ENCODE measurements at regions not wholly inside any gene's neighbourhood (a gene's known extent, or its start where the extent isn't known, plus 50 kb on each side); places are given as distances from the start of the nearest gene placed in this dataset.

- no peak overlapping the region for H2AFZ ChIP-seq (ENCODE audit: low read depth, low read length, poor library complexity, severe bottlenecking)
- ChIA-PET POLR2A (no interaction called here), RAD21 (ENCODE audit: low non-redundant PET in 1 of 2, low total read pairs in 2 of 2, uncharacterized antibody in 2 of 2, unreplicated experiment in 2 of 2) (no interaction called here), CTCF (no interaction called here)
- ATAC-seq (no peak), DNase-seq (ENCODE audit: low read depth, low spot score) (no peak)
- TF ChIP-seq, protein P1, sequence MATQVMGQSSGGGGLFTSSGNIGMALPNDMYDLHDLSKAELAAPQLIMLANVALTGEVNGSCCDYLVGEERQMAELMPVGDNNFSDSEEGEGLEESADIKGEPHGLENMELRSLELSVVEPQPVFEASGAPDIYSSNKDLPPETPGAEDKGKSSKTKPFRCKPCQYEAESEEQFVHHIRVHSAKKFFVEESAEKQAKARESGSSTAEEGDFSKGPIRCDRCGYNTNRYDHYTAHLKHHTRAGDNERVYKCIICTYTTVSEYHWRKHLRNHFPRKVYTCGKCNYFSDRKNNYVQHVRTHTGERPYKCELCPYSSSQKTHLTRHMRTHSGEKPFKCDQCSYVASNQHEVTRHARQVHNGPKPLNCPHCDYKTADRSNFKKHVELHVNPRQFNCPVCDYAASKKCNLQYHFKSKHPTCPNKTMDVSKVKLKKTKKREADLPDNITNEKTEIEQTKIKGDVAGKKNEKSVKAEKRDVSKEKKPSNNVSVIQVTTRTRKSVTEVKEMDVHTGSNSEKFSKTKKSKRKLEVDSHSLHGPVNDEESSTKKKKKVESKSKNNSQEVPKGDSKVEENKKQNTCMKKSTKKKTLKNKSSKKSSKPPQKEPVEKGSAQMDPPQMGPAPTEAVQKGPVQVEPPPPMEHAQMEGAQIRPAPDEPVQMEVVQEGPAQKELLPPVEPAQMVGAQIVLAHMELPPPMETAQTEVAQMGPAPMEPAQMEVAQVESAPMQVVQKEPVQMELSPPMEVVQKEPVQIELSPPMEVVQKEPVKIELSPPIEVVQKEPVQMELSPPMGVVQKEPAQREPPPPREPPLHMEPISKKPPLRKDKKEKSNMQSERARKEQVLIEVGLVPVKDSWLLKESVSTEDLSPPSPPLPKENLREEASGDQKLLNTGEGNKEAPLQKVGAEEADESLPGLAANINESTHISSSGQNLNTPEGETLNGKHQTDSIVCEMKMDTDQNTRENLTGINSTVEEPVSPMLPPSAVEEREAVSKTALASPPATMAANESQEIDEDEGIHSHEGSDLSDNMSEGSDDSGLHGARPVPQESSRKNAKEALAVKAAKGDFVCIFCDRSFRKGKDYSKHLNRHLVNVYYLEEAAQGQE (IDR thresholded peaks at IDR 0.05; ENCODE audit: low read depth) = no peak
- TF ChIP-seq EGR1 (IDR thresholded peaks at IDR 0.05; ENCODE audit: low read depth) (no peak), TCF7L2 (IDR thresholded peaks at IDR 0.05; ENCODE audit: borderline replicate concordance, extremely low read depth, insufficient read depth, insufficient read length) (no peak), ELF1 (IDR thresholded peaks at IDR 0.05; ENCODE audit: borderline replicate concordance, low read depth) (no peak), CBX3 (IDR thresholded peaks at IDR 0.05; ENCODE audit: low read depth) (no peak), SIN3A (IDR thresholded peaks at IDR 0.05; ENCODE audit: low read depth) (no peak), JUND (IDR thresholded peaks at IDR 0.05) (no peak), CEBPB (IDR thresholded peaks at IDR 0.05; ENCODE audit: low read depth) (no peak), ZFX (IDR thresholded peaks at IDR 0.05) (no peak), POLR2A (IDR thresholded peaks at IDR 0.05; ENCODE audit: borderline replicate concordance, extremely low read depth, insufficient read depth, insufficient read length) (no peak), RAD21 (IDR thresholded peaks at IDR 0.05; ENCODE audit: low read depth) (no peak), SP1 (IDR thresholded peaks at IDR 0.05; ENCODE audit: low read depth) (no peak), ZNF274 (IDR thresholded peaks at IDR 0.05; ENCODE audit: low read depth, low read length) (no peak), POLR2AphosphoS5 (IDR thresholded peaks at IDR 0.05; ENCODE audit: low read depth, low read length) (no peak), MAX (IDR thresholded peaks at IDR 0.05) (no peak)
- TF ChIP-seq, protein P2, sequence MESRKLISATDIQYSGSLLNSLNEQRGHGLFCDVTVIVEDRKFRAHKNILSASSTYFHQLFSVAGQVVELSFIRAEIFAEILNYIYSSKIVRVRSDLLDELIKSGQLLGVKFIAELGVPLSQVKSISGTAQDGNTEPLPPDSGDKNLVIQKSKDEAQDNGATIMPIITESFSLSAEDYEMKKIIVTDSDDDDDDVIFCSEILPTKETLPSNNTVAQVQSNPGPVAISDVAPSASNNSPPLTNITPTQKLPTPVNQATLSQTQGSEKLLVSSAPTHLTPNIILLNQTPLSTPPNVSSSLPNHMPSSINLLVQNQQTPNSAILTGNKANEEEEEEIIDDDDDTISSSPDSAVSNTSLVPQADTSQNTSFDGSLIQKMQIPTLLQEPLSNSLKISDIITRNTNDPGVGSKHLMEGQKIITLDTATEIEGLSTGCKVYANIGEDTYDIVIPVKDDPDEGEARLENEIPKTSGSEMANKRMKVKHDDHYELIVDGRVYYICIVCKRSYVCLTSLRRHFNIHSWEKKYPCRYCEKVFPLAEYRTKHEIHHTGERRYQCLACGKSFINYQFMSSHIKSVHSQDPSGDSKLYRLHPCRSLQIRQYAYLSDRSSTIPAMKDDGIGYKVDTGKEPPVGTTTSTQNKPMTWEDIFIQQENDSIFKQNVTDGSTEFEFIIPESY (IDR thresholded peaks at IDR 0.05; ENCODE audit: extremely low read depth, insufficient replicate concordance, low read length) = no peak
- TF ChIP-seq, protein P3, sequence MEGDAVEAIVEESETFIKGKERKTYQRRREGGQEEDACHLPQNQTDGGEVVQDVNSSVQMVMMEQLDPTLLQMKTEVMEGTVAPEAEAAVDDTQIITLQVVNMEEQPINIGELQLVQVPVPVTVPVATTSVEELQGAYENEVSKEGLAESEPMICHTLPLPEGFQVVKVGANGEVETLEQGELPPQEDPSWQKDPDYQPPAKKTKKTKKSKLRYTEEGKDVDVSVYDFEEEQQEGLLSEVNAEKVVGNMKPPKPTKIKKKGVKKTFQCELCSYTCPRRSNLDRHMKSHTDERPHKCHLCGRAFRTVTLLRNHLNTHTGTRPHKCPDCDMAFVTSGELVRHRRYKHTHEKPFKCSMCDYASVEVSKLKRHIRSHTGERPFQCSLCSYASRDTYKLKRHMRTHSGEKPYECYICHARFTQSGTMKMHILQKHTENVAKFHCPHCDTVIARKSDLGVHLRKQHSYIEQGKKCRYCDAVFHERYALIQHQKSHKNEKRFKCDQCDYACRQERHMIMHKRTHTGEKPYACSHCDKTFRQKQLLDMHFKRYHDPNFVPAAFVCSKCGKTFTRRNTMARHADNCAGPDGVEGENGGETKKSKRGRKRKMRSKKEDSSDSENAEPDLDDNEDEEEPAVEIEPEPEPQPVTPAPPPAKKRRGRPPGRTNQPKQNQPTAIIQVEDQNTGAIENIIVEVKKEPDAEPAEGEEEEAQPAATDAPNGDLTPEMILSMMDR (IDR thresholded peaks at IDR 0.05 in 2 of 3, conservative IDR thresholded peaks at IDR 0.05 in 1 of 3; ENCODE audit: borderline replicate concordance in 1 of 3, insufficient read depth in 1 of 3, low read depth in 2 of 3, low read length in 2 of 3) = no peak
- no peaks in the 10 kb centered on the region for H3K79me2 ChIP-seq (ENCODE audit: insufficient read depth, low read length)
- H3K36me3 ChIP-seq (ENCODE audit: control insufficient read depth in 1 of 2, insufficient read depth in 2 of 2, low read length in 2 of 2) = no peaks in the 10 kb centered on the region
- intact Hi-C loops (cut with micrococcal nuclease) = no loop called here
- H3K4me3 ChIP-seq (replicated peaks in 1 of 2; ENCODE audit: low read depth in 1 of 2, low read length in 2 of 2) = no peak overlapping the region
- H3K27me3 ChIP-seq (ENCODE audit: insufficient read depth, low read length) = no peaks in the 10 kb centered on the region
- no peaks in the 10 kb centered on the region for H4K20me1 ChIP-seq (ENCODE audit: insufficient read depth)
- H3K27ac ChIP-seq (ENCODE audit: low read depth, low read length) = no peak overlapping the region
- no peaks in the 10 kb centered on the region for H3K9me3 ChIP-seq (ENCODE audit: control insufficient read depth in 1 of 2, insufficient read depth in 1 of 2, low read depth in 1 of 2, low read length in 2 of 2)
- no peak overlapping the region for H3K9ac ChIP-seq (ENCODE audit: low read length)
- H3K9me2 ChIP-seq (ENCODE audit: insufficient read depth) = no peaks in the 10 kb centered on the region
- H3K4me1 ChIP-seq (ENCODE audit: control insufficient read depth in 1 of 2, insufficient read depth in 2 of 2, low read length in 2 of 2) = no peaks in the 10 kb centered on the region
- H3K4me2 ChIP-seq (ENCODE audit: low read length) = no peak overlapping the region
- BruUV-seq (replicated peaks) = no TSS peak
Measured at GRCh38 chr1:182172699-182173098, 111.2 kb upstream of the ZNF648 start.

Data from HCT116 (cell line).